Neuronal stem cell (in vitro differentiated cells): ENCODE measurements at regions not wholly inside any gene's neighbourhood (a gene's known extent, or its start where the extent isn't known, plus 50 kb on each side); places are given as distances from the start of the nearest gene placed in this dataset.

Source experiments
- DNase-seq: peaks from one replicate; pipeline ENCODE4 v3.0.0-alpha.2; 2013; ENCODE audit warnings: low spot score
- H2AFZ ChIP-seq: one replicate; pipeline ENCODE4 v1.6.1; 2013; ENCODE audit warnings: mild to moderate bottlenecking, low read length, inconsistent platforms
- H2AK5ac ChIP-seq: 2 replicates; pipeline ENCODE4 v1.6.1; 2013; ENCODE audit warnings: low read depth, mild to moderate bottlenecking, inconsistent platforms, low read length, moderate library complexity, mixed read lengths
- H2BK120ac ChIP-seq: 2 replicates; pipeline ENCODE4 v1.6.1; 2013; ENCODE audit warnings: low read depth, mild to moderate bottlenecking, inconsistent platforms, low read length, moderate library complexity, mixed read lengths
- H2BK12ac ChIP-seq: one replicate; pipeline ENCODE4 v1.6.1; 2013; ENCODE audit warnings: low read length, inconsistent platforms
- H2BK15ac ChIP-seq: 2 replicates; pipeline ENCODE4 v1.6.1; 2013; ENCODE audit warnings: mild to moderate bottlenecking, low read length, inconsistent platforms, mixed read lengths
- H2BK5ac ChIP-seq: one replicate; pipeline ENCODE4 v1.6.1; 2013; ENCODE audit warnings: inconsistent platforms, mild to moderate bottlenecking, low read length, moderate library complexity
- H3K14ac ChIP-seq: one replicate; pipeline ENCODE4 v1.6.1; 2013; ENCODE audit warnings: low read length, inconsistent platforms
- H3K18ac ChIP-seq: 2 replicates; pipeline ENCODE4 v1.6.1; 2013; ENCODE audit warnings: low read length, inconsistent platforms
- H3K23ac ChIP-seq: 2 replicates; pipeline ENCODE4 v1.6.1; 2013; ENCODE audit warnings: low read depth, mild to moderate bottlenecking, mixed read lengths, low read length, inconsistent platforms; ENCODE audit not compliant: poor library complexity
- H3K27ac ChIP-seq: replicated peaks from 3 replicates; pipeline ENCODE4 v1.5.1; 2013; ENCODE audit warnings: low read length, inconsistent platforms
- H3K27me3 ChIP-seq, 3 experiments: 2 replicates each; pipeline ENCODE4 v1.6.1; 2013; ENCODE audit warnings: low read length in 3 of 3, mild to moderate bottlenecking in 2 of 3, inconsistent platforms in 1 of 3, low read depth in 1 of 3, mixed read lengths in 1 of 3, moderate library complexity in 1 of 3; ENCODE audit not compliant: control insufficient read depth in 3 of 3, insufficient read depth in 3 of 3
- H3K36me3 ChIP-seq, 2 donors: replicated peaks in 1 of 2; 2 replicates each; pipeline ENCODE4 v1.6.1; 2013; ENCODE audit warnings: low read length in 2 of 2; ENCODE audit not compliant: control insufficient read depth in 2 of 2, insufficient read depth in 2 of 2
- H3K4ac ChIP-seq: 2 replicates; pipeline ENCODE4 v1.6.1; 2013; ENCODE audit warnings: inconsistent platforms, mild to moderate bottlenecking, low read length, moderate library complexity
- H3K4me1 ChIP-seq, 2 donors: 1 replicate in 1 of 2; 2 replicates in 1 of 2; pipeline ENCODE4 v1.6.1; 2013; ENCODE audit warnings: low read length in 2 of 2, low read depth in 1 of 2; ENCODE audit not compliant: control insufficient read depth in 2 of 2, insufficient read depth in 1 of 2
- H3K4me2 ChIP-seq: one replicate; pipeline ENCODE4 v1.6.1; 2013; ENCODE audit warnings: mild to moderate bottlenecking, low read length, inconsistent platforms; ENCODE audit not compliant: insufficient read depth, poor library complexity, severe bottlenecking
- H3K4me3 ChIP-seq, 2 donors: 2 replicates each; pipeline ENCODE4 v1.5.1; 2013; ENCODE audit warnings: low read length in 2 of 2, mild to moderate bottlenecking in 2 of 2, inconsistent platforms in 1 of 2, moderate library complexity in 1 of 2
- H3K79me1 ChIP-seq: one replicate; pipeline ENCODE4 v1.6.1; 2013; ENCODE audit warnings: low read depth, mild to moderate bottlenecking, inconsistent platforms, low read length, moderate library complexity
- H3K9ac ChIP-seq: one replicate; pipeline ENCODE4 v1.6.1; 2013; ENCODE audit warnings: mild to moderate bottlenecking, low read depth, low read length, inconsistent platforms; ENCODE audit not compliant: poor library complexity
- H3K9me3 ChIP-seq, 2 donors: replicated peaks in 1 of 2; 2 replicates each; pipeline versions ENCODE3 to v1.6.1; 2013; ENCODE audit warnings: low read length in 2 of 2, mild to moderate bottlenecking in 2 of 2, inconsistent platforms in 1 of 2, low read depth in 1 of 2, mixed read lengths in 1 of 2, moderate library complexity in 1 of 2; ENCODE audit not compliant: control insufficient read depth in 2 of 2, insufficient read depth in 1 of 2
- H4K8ac ChIP-seq: one replicate; pipeline ENCODE4 v1.6.1; 2013; ENCODE audit warnings: low read depth, mild to moderate bottlenecking, inconsistent platforms, low read length, moderate library complexity
- H4K91ac ChIP-seq: one replicate; pipeline ENCODE4 v1.6.1; 2013; ENCODE audit warnings: low read length, low read depth, mild to moderate bottlenecking, inconsistent platforms; ENCODE audit not compliant: poor library complexity
- WGBS, 2 donors: extraction: QIAGEN DNeasy Blood & Tissue Kit; methylation state at CpG; one replicate each; pipeline ENCODE4 v1.1.7; 2013; ENCODE audit warnings: missing lambda C conversion rate in 2 of 2, mixed read lengths in 1 of 2; ENCODE audit not compliant: insufficient read length in 2 of 2, insufficient replicate concordance in 1 of 2; ENCODE audit errors: extremely low coverage in 2 of 2; 5-methylcytosine and 5-hydroxymethylcytosine counted together

GRCh38 chr1:37120279-37120678 lies 86.0 kb upstream of the GRIK3 start:
- H3K27me3 ChIP-seq = no peaks in the 10 kb centered on the region
- no peak overlapping the region for H3K23ac ChIP-seq
- H2BK120ac ChIP-seq = no peak overlapping the region

GRCh38 chr1:37123276-37124115 lies 89.2 kb upstream of the GRIK3 start:
- H3K23ac ChIP-seq = no peak overlapping the region
- peaks cover 0 to 11% of the 10 kb centered on the region in 2 donors for H3K4me1 ChIP-seq
- H2BK15ac ChIP-seq = no peak overlapping the region
- H4K8ac ChIP-seq = no peak overlapping the region
- H3K4me3 ChIP-seq = no peak overlapping the region
- H3K4me2 ChIP-seq = no peak overlapping the region
- no peaks in the 10 kb centered on the region for H3K9me3 ChIP-seq
- no peak overlapping the region for H3K27ac ChIP-seq
- no peak overlapping the region for H2BK120ac ChIP-seq
- H3K9ac ChIP-seq = no peak overlapping the region
- WGBS, 2 donors = no CpG with 5 or more reads among the region's 9 CpGs
- H3K27me3 ChIP-seq = no peaks in the 10 kb centered on the region
- no peaks in the 10 kb centered on the region for H3K79me1 ChIP-seq
- no peaks in the 10 kb centered on the region for H3K36me3 ChIP-seq
- H2AK5ac ChIP-seq = no peak overlapping the region
- H2AFZ ChIP-seq = no peak overlapping the region
- H3K18ac ChIP-seq = no peak overlapping the region
- H4K91ac ChIP-seq = no peak overlapping the region
- H3K4ac ChIP-seq = no peak overlapping the region
- H3K14ac ChIP-seq = no peak overlapping the region
- DNase-seq = peak; percentile 11
- H2BK5ac ChIP-seq = no peak overlapping the region
- H2BK12ac ChIP-seq = no peak overlapping the region

More at GRCh38 chr1:37120279-37120678, 86.0 kb upstream of the GRIK3 start:
- no peak overlapping the region for H3K4me2 ChIP-seq
- H2AK5ac ChIP-seq = no peak overlapping the region
- no peaks in the 10 kb centered on the region for H3K36me3 ChIP-seq
- peaks cover 0 to 11% of the 10 kb centered on the region in 2 donors for H3K4me1 ChIP-seq
- no peak overlapping the region for H2BK15ac ChIP-seq
- no peak overlapping the region for H3K9ac ChIP-seq
- H3K14ac ChIP-seq = no peak overlapping the region
- no peak overlapping the region for H3K18ac ChIP-seq
- H3K9me3 ChIP-seq = no peaks in the 10 kb centered on the region
- no peak overlapping the region for H4K91ac ChIP-seq
- no peak overlapping the region for H3K4ac ChIP-seq
- no peak overlapping the region for H4K8ac ChIP-seq
- no peak overlapping the region for H3K27ac ChIP-seq
- no peak overlapping the region for H2BK5ac ChIP-seq
- H3K4me3 ChIP-seq = no peak overlapping the region
- no peak overlapping the region for H2BK12ac ChIP-seq
- WGBS, 2 donors = no CpG with 5 or more reads among the region's 6 CpGs
- DNase-seq = no peak
- no peak overlapping the region for H2AFZ ChIP-seq
- H3K79me1 ChIP-seq = no peaks in the 10 kb centered on the region

- Histone ChIP-seq H3K27me3 (no peaks in the 10 kb centered on the region), H3K9ac (no peak overlapping the region), H4K8ac (no peak overlapping the region), H3K4me2 (no peak overlapping the region), H2AK5ac (no peak overlapping the region), H3K79me1 (no peaks in the 10 kb centered on the region), H2AFZ (no peak overlapping the region), H4K91ac (no peak overlapping the region), H2BK15ac (no peak overlapping the region), H3K9me3 (no peaks in the 10 kb centered on the region), H2BK120ac (no peak overlapping the region), H3K18ac (peak overlapping the region; percentile 1), H3K4me3 (no peak overlapping the region), H3K36me3 (no peaks in the 10 kb centered on the region), H3K27ac (no peak overlapping the region), H2BK12ac (no peak overlapping the region), H3K4me1 (peaks cover 0 to 4% of the 10 kb centered on the region in 2 donors), H3K4ac (no peak overlapping the region), H3K14ac (no peak overlapping the region), H3K23ac (no peak overlapping the region), H2BK5ac (no peak overlapping the region)
- WGBS, 2 donors = no CpG with 5 or more reads among the region's 6 CpGs
- no peak for DNase-seq
Measured at GRCh38 chr1:37124501-37124900, 90.2 kb upstream of the GRIK3 start.

GRCh38 chr1:37125295-37125694 lies 91.0 kb upstream of the GRIK3 start:
- WGBS, 2 donors = no CpG with 5 or more reads among the region's 3 CpGs
- H3K4ac ChIP-seq = no peak overlapping the region
- H3K4me3 ChIP-seq = no peak overlapping the region
- DNase-seq = no peak
- no peak overlapping the region for H3K4me2 ChIP-seq
- no peak overlapping the region for H4K8ac ChIP-seq
- H3K27me3 ChIP-seq = no peaks in the 10 kb centered on the region
- H3K4me1 ChIP-seq = peaks cover 0 to 4% of the 10 kb centered on the region in 2 donors
- no peaks in the 10 kb centered on the region for H3K9me3 ChIP-seq
- no peaks in the 10 kb centered on the region for H3K79me1 ChIP-seq
- H2BK15ac ChIP-seq = no peak overlapping the region
- no peaks in the 10 kb centered on the region for H3K36me3 ChIP-seq
- no peak overlapping the region for H3K23ac ChIP-seq
- H3K9ac ChIP-seq = no peak overlapping the region
- no peak overlapping the region for H2BK5ac ChIP-seq
- no peak overlapping the region for H3K27ac ChIP-seq
- H2BK12ac ChIP-seq = no peak overlapping the region
- no peak overlapping the region for H2AFZ ChIP-seq
- no peak overlapping the region for H2BK120ac ChIP-seq
- H3K18ac ChIP-seq = no peak overlapping the region
- H2AK5ac ChIP-seq = no peak overlapping the region
- no peak overlapping the region for H4K91ac ChIP-seq
- H3K14ac ChIP-seq = no peak overlapping the region
